ENCODE measurements at regions not wholly inside any gene's neighbourhood (a gene's known extent, or its start where the extent isn't known, plus 50 kb on each side); places are given as distances from the start of the nearest gene placed in this dataset.

DNA sequence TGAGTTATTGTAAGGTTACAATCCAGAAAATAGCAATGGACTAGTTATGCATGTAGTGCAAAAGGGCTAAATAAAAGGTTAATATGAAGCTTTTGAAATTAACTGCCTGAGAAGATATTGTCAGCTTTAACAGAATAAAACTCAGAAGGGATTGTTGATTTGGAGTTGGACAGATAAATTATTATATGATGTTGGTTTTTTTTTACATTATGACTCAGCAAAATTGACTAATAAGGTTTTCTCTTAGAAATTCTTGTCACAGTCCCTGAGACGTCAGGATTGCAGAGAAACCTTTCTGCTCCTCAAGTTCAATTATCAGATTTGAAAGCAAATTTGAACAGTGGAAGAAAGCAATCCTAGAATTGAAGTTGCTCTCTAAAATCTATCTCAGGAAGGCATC lies 946.9 kb downstream of the CBLN2 start:
- DNase-seq (ENCODE audit: low spot score), result no peak
- Mint-ChIP-seq H3K27me3 (ENCODE audit: low read depth) (no peaks in the 10 kb centered on the region), H3K9me3 (no peaks in the 10 kb centered on the region), H3K4me1 (ENCODE audit: low read depth) (no peaks in the 10 kb centered on the region), H3K36me3 (ENCODE audit: low read depth) (no peaks in the 10 kb centered on the region), H3K4me3 (no peak overlapping the region), H3K27ac (no peak overlapping the region)

DNA sequence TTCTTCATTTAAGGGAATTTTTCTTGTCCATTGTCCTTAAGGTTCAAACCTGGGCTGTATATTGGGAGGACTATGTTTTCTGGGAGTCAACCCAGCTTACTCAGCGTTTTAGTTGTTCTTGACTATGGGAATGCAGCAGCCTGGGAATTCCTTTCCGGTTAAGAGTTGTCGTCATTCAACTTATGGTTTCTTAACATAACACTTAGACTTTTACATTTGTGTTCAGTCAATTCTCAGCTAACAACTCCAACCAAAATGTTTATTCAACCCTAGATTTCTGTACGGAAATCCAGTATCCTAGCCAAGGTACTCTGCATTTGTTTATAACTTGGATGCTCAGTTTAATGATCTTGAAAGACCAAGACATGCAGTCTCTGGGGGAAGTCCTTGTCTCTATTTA lies 960.9 kb downstream of the CBLN2 start:
- Mint-ChIP-seq H3K27ac (no peak overlapping the region), H3K4me3 (no peak overlapping the region), H3K4me1 (ENCODE audit: low read depth) (no peaks in the 10 kb centered on the region), H3K27me3 (ENCODE audit: low read depth) (no peaks in the 10 kb centered on the region), H3K36me3 (ENCODE audit: low read depth) (no peaks in the 10 kb centered on the region), H3K9me3 (peaks cover 2% of the 10 kb centered on the region)
- no peak for DNase-seq (ENCODE audit: low spot score)

DNA sequence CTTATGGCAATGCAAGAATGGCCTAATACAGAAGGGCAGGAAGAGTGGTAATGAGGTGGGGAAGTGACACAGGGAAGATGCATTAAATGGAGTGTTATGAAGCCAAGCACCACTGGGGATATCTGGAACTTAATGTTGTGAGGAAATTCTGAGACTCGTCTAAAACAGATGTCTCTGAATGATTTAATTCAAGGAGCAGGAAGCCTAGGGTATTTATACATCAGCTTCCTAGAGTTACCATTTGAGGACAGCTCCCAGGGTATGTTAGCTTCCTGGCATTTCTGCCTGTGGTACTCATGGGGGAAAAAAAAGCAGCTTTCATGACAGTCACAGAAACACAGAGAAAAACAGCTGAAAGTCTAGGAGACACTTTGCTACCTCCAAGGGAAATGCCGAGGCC lies 989.5 kb downstream of the CBLN2 start:
- no peaks in the 10 kb centered on the region for H3K36me3 Mint-ChIP-seq (ENCODE audit: low read depth)

DNA sequence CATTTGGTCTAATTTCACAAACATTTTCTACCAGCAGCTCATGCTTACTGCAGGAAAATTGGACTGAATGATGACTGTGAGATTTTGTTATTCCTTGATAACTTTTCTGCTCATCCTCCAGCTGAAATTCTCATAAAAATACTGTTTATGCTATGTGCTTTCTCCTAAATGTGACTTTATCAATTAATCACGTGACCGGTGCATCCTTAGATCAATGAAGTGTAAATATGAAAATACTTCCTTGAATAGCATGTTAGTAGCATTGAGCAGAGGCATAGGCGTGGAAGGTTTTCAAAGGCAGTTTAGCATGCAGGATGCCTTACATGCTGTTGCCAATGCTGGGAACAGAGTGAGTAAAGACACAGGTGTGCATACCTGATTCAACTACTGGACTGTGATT lies 1002.5 kb downstream of the CBLN2 start:
- Mint-ChIP-seq H3K4me3 (no peak overlapping the region), H3K27ac (no peak overlapping the region), H3K36me3 (ENCODE audit: low read depth) (no peaks in the 10 kb centered on the region), H3K4me1 (ENCODE audit: low read depth) (no peaks in the 10 kb centered on the region), H3K27me3 (ENCODE audit: low read depth) (no peaks in the 10 kb centered on the region), H3K9me3 (peaks cover 9% of the 10 kb centered on the region)
- no peak for DNase-seq (ENCODE audit: low spot score)

More for the DNA sequence above, 989.5 kb downstream of the CBLN2 start:
- no peak for DNase-seq (ENCODE audit: low spot score)
- no peaks in the 10 kb centered on the region for H3K4me1 Mint-ChIP-seq (ENCODE audit: low read depth)
- H3K9me3 Mint-ChIP-seq, result peaks cover 7% of the 10 kb centered on the region
- no peaks in the 10 kb centered on the region for H3K27me3 Mint-ChIP-seq (ENCODE audit: low read depth)
- H3K4me3 Mint-ChIP-seq, result no peak overlapping the region
- H3K27ac Mint-ChIP-seq, result no peak overlapping the region

- Mint-ChIP-seq H3K27me3 (ENCODE audit: low read depth) (no peaks in the 10 kb centered on the region), H3K27ac (no peak overlapping the region), H3K36me3 (ENCODE audit: low read depth) (no peaks in the 10 kb centered on the region), H3K9me3 (no peaks in the 10 kb centered on the region), H3K4me1 (ENCODE audit: low read depth) (no peaks in the 10 kb centered on the region), H3K4me3 (no peak overlapping the region)
- no peak for DNase-seq (ENCODE audit: low spot score)
Measured at GRCh38 chr18:71529703-71530303, 1014.3 kb downstream of the CBLN2 start.

DNA sequence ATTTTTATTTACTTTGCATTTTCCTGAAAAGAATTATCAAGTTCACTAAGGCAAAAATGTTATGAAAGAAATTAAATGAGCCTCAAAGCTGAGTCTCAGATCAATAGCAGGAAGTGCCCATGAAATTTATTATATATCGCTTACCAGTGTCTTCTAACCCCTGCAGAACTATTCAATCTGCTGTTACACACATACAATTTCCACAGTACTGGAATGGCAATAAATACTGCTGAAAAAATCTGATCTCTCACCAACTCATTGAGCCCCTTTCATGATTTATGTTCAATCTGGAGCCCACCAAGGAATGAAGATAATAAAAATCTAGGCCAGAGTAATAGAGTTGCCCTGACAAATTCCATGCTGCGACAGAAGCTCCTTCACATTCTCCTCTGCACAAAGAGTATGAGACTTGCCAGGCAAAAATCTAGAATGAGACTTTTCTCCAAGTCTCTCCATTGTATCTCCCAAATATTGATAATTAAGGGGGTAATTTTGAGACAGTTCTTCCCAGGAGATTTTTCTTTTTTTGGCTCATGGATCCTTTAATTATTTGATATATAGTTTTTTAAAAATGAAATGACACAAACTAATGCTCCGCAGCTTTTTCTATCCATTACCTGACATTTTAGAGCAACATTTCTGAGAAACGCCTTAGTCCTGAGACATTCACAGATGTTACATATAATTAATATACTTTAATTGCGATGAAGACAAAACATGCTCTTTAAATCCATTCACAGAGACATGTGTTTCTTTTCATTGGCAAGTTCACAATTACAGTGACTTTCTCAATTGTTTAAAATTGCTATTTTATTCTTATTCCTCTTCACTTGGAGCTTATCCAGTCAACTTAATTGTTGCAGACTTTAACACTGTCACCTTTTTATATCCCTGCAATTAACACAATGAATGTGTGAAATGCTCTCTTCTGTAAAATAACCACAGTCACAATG lies 1020.4 kb downstream of the CBLN2 start:
- no peaks in the 10 kb centered on the region for H3K9me3 Mint-ChIP-seq
- no peaks in the 10 kb centered on the region for H3K27me3 Mint-ChIP-seq (ENCODE audit: low read depth)
- no peaks in the 10 kb centered on the region for H3K4me1 Mint-ChIP-seq (ENCODE audit: low read depth)
- DNase-seq (ENCODE audit: low spot score), result no peak
- H3K4me3 Mint-ChIP-seq, result no peak overlapping the region
- H3K36me3 Mint-ChIP-seq (ENCODE audit: low read depth), result no peaks in the 10 kb centered on the region
- H3K27ac Mint-ChIP-seq, result no peak overlapping the region

DNA sequence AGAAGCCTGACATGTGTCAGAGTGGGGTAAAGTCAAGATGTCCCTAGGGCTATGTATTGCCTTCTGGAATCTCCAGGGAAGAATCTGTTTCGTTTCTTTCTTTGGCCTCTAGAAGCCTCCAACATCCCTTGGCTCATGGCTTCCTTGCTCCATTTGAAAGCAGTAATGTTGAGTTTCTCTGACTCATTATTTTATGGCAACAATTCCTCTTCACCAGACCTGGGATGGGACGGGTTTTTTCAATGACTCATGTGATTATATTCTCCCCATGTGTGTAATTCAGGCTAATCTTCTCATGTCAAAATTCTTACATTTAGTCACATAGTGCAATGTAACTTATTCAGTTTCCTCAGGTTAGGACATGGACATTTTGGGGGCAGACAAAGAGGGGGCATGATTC lies 1038.6 kb downstream of the CBLN2 start:
- Mint-ChIP-seq H3K27ac (no peak overlapping the region), H3K27me3 (ENCODE audit: low read depth) (no peaks in the 10 kb centered on the region), H3K4me1 (ENCODE audit: low read depth) (no peaks in the 10 kb centered on the region), H3K4me3 (no peak overlapping the region), H3K36me3 (ENCODE audit: low read depth) (no peaks in the 10 kb centered on the region), H3K9me3 (peaks cover 19% of the 10 kb centered on the region)
- no peak for DNase-seq (ENCODE audit: low spot score)

GRCh38 chr18:71503222-71503621 lies 1040.9 kb downstream of the CBLN2 start:
- H3K4me1 Mint-ChIP-seq (ENCODE audit: low read depth), result no peaks in the 10 kb centered on the region
- no peaks in the 10 kb centered on the region for H3K27me3 Mint-ChIP-seq (ENCODE audit: low read depth)

DNA sequence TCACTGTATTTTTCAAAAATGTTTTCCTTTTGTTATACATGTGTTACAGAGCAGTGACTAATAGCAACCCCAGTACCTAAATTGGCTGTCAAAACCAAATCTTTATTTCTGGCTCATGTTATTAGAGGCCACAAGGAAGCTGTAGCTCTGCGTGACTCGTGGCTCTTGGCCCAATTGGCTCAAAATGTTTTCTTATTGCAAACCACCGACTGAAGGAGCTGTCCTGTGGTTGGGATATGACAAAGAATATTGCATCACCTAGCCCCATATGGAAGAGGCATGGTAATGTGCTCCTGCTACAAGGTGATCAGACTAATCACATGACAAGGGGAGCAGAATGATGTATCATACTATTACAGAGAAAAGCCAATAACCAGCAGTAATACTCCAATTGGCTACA lies 1058.5 kb downstream of the CBLN2 start:
- Mint-ChIP-seq H3K9me3 (peaks cover 4% of the 10 kb centered on the region), H3K36me3 (ENCODE audit: low read depth) (no peaks in the 10 kb centered on the region), H3K27me3 (ENCODE audit: low read depth) (no peaks in the 10 kb centered on the region), H3K27ac (no peak overlapping the region), H3K4me3 (no peak overlapping the region), H3K4me1 (ENCODE audit: low read depth) (no peaks in the 10 kb centered on the region)
- DNase-seq (ENCODE audit: low spot score), result no peak

More at GRCh38 chr18:71503222-71503621, 1040.9 kb downstream of the CBLN2 start:
- no peak for DNase-seq (ENCODE audit: low spot score)
- Mint-ChIP-seq H3K36me3 (ENCODE audit: low read depth) (no peaks in the 10 kb centered on the region), H3K4me3 (no peak overlapping the region), H3K9me3 (peaks cover 19% of the 10 kb centered on the region), H3K27ac (no peak overlapping the region)

DNA sequence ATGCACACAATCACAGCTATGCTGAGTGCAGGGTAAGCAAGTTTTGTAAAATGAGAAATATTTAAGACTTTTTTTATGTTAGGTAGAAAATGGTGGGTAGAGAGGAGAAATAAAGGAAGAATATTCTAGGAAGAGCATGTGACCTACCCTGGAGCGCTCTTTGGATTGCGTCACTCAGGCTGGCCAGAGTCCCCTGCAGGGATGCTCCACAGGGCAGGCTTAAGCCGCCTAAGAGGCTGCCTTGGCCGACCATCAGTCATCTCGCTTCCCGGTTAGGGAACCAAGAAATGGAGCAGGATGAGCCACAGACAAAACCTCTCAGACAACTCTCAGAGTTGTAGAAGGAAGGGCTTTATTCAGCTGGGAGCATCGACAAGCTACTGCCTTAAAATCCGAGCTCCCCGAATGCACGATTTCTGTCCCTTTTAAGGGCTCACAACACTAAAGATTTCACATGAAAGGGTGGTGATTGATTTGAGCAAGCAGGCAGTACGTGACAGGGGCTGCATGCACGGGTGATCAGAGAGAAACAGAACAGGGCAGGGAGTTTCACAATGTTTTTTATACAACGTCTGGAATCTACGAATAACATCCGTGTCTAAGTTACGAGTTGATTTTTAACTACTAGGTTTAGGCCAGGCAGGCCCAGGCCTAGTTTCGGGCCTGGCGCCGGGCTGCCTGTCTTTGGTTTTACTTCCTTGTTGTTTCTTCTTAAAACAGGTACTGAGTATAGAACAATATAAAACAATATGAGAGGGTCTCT lies 1072.0 kb downstream of the CBLN2 start:
- H3K36me3 Mint-ChIP-seq (ENCODE audit: low read depth), result no peaks in the 10 kb centered on the region
- H3K4me1 Mint-ChIP-seq (ENCODE audit: low read depth), result no peaks in the 10 kb centered on the region
- no peaks in the 10 kb centered on the region for H3K27me3 Mint-ChIP-seq (ENCODE audit: low read depth)
- DNase-seq (ENCODE audit: low spot score), result no peak
- H3K27ac Mint-ChIP-seq, result no peak overlapping the region
- H3K4me3 Mint-ChIP-seq, result no peak overlapping the region
- peaks cover 4% of the 10 kb centered on the region for H3K9me3 Mint-ChIP-seq

GRCh38 chr18:71456206-71456605 lies 1087.9 kb downstream of the CBLN2 start:
- Mint-ChIP-seq H3K4me1 (ENCODE audit: low read depth) (no peaks in the 10 kb centered on the region), H3K9me3 (no peaks in the 10 kb centered on the region), H3K4me3 (no peak overlapping the region), H3K27me3 (ENCODE audit: low read depth) (no peaks in the 10 kb centered on the region), H3K36me3 (ENCODE audit: low read depth) (no peaks in the 10 kb centered on the region), H3K27ac (no peak overlapping the region)
- DNase-seq (ENCODE audit: low spot score), result no peak

DNA sequence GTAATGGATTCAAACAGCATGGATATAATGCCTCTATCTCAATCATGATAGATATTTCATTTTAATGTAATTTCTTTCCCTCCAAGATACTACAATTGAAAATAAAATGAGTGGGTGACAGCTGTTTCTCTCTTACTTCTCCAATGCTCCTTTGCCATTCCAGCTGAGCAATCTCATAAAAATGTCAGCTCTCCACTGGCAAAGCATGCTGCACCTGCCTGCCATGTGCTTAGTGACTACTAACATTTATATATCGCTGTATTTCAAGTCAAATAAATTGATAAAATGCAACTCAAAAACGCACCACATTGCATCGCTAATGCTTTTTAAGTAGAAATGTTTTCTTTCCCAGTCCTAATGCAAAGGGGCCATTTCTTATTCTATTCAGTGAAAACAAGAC lies 1093.9 kb downstream of the CBLN2 start:
- Mint-ChIP-seq H3K4me1 (ENCODE audit: low read depth) (no peaks in the 10 kb centered on the region), H3K9me3 (no peaks in the 10 kb centered on the region), H3K4me3 (no peak overlapping the region), H3K27me3 (ENCODE audit: low read depth) (no peaks in the 10 kb centered on the region), H3K36me3 (ENCODE audit: low read depth) (no peaks in the 10 kb centered on the region), H3K27ac (no peak overlapping the region)
- DNase-seq (ENCODE audit: low spot score), result no peak

GRCh38 chr18:71443706-71444480 lies 1100.2 kb downstream of the CBLN2 start:
- no peak for DNase-seq (ENCODE audit: low spot score)
- H3K9me3 Mint-ChIP-seq, result peaks cover 11% of the 10 kb centered on the region
- no peaks in the 10 kb centered on the region for H3K27me3 Mint-ChIP-seq (ENCODE audit: low read depth)
- no peak overlapping the region for H3K4me3 Mint-ChIP-seq
- no peak overlapping the region for H3K27ac Mint-ChIP-seq
- no peaks in the 10 kb centered on the region for H3K36me3 Mint-ChIP-seq (ENCODE audit: low read depth)
- no peaks in the 10 kb centered on the region for H3K4me1 Mint-ChIP-seq (ENCODE audit: low read depth)

Data from T-helper 2 cell treated with Interferon-gamma antibody and Interleukin-4, amounts not matched to agents 5 μg/mL and 100 μg/mL, for 36 hours (primary cell).